Thyroid gland (tissue), 4 donors: ENCODE measurements at regions not wholly inside any gene's neighbourhood (a gene's known extent, or its start where the extent isn't known, plus 50 kb on each side); places are given as distances from the start of the nearest gene placed in this dataset.

ENCODE experiments used
- CTCF ChIP-seq, 6 experiments: fragments of 200-600 bp in 3 of 6; fragments of 450-650 bp in 3 of 6; sonication (generic) in 3 of 6; IDR thresholded peaks; one replicate each; pipeline ENCODE4 v1.5.1; 2016 to 2019; ENCODE audit warnings: antibody characterized with exemption in 6 of 6, mild to moderate bottlenecking in 2 of 6, inconsistent platforms in 1 of 6, moderate library complexity in 1 of 6
- POLR2A ChIP-seq, 2 donors: fragments of 450-650 bp; IDR thresholded peaks; one replicate each; pipeline ENCODE4 v1.6.1; 2017; ENCODE audit warnings: antibody characterized with exemption in 2 of 2, mild to moderate bottlenecking in 2 of 2, moderate library complexity in 1 of 2

DNA sequence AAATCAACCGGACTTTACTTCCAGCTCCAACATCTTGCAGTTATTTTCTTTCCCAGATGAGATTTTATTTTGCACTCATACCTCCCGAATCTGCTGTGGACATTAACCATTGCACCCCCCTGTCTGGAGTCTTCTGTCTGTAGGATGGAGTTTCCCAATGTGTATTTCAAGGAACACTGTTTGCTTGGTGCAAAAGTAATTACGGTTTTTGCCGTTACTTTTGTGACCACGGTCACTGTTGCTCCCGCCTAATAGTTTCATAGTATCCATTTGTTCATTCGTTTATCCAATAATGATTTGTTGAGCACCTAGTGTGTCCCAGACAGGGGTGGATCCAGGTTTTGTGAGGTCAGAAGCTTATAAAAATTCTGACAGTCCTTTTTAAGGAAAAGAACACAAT is 90.3 kb upstream of the BCL11A start:
- TF ChIP-seq POLR2A (IDR thresholded peaks at IDR 0.05): no peak
- TF ChIP-seq CTCF (IDR thresholded peaks at IDR 0.05): no peak
